OCI-LY7 (cell line): ENCODE measurements at regions not wholly inside any gene's neighbourhood (a gene's known extent, or its start where the extent isn't known, plus 50 kb on each side); places are given as distances from the start of the nearest gene placed in this dataset.

Source experiments
- CTCF ChIP-seq: fragments of 200-600 bp; sonication (generic); conservative IDR thresholded peaks from 2 replicates; pipeline ENCODE4 v1.5.1; 2014; ENCODE audit warnings: mild to moderate bottlenecking, antibody characterized with exemption, low read length, moderate library complexity, mixed read lengths
- EZH2phosphoT487 ChIP-seq: fragments of 200-600 bp; sonication (generic); IDR thresholded peaks from 2 replicates; pipeline ENCODE4 v1.6.1; 2018; ENCODE audit warnings: low read depth, borderline replicate concordance, mild to moderate bottlenecking, mixed run types, antibody characterized with exemption, low read length, moderate library complexity, mixed read lengths

- TF ChIP-seq CTCF (no peak), EZH2phosphoT487 (no peak)
Measured at GRCh38 chrX:122188751-122189150, 995.3 kb upstream of the GRIA3 start.
